ENCODE measurements at regions not wholly inside any gene's neighbourhood (a gene's known extent, or its start where the extent isn't known, plus 50 kb on each side); places are given as distances from the start of the nearest gene placed in this dataset.

DNA sequence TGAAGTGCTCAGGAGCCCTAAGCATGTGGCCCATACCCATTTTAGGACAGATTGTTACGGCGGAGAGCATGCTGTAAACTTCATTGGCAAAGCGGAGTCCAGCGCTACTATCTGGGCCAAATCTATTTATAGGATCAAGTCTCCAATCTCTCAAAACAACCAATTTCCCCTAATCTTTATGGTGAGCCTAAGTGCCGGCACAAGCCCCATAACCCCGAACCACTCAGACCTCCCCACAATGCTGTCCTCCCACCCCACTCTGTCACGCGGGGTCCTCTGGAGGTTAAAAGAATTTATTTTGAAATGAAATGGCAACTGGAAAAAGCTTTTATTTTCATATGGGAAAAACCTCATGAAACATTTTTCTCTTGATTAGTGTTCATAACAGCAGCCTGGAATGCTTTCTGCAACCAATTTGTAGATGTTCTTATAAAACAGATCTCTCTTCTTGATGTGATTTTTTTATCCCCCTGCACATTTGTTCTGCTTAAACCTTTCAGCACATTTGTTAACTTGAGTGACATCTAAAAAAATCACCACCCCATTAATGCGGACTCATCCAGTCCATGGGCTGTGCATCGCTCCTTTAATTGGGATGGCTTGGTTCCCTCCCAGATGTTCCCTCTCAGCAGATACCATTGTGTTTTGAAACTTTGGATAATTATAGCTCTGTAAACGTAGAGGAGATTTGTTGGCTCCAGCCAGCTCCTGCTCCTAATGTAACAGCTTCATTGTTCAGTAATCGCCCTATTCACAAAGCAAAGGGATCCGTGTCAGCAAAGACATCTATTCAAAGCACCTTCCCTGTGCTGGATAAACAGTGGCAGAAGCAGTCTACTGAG lies 323.6 kb downstream of the CD83 start:
- ATAC-seq, result no peak

DNA sequence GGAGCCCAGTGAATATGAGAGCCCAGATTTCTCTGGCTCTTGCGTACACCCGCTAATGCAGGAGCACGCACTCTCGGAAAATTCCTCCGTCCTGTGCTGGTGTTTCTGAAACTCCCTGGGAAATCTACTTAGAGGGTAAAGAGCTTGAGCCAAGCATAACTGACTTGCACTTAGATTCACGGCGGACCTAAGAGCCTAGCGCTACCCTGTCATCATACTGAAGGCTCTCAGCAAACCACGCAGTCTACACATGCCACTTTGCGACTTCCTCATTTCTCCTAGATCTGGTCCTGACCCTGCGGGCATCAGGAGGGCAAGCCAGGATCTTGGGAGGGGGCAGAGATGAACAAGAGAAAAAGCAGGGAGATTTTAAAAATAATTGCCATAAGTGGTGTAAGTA lies 324.7 kb downstream of the CD83 start:
- no peak for ATAC-seq

DNA sequence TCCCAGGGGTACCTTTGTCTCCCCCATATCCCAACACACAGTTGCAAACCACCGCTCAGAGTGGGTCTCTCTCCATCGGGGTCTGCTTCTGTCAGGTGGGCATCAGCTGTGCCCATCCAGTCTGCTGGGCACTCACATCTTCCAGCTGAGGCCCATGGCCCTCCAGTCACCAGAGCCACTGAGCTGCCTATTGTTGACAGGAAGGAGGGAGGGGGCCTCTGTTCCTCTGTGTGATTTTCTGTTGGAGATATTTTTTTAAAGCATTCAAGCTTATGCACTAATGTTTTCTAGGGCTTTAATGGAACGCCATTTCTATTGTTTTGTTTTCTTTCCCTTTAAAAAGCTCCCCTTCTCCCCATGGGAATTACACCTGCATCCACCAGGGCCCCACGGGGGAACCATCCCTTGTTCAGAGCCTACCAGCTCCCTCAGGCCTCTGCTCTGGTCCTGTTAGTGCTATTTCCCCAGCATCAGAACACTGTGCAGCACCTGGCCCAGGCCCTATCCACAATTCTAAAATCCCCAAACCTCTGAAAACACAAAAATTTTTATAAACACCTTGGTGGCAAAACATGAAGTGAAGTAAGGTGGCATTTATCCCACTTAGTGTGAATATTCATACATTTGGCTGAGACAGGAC lies 326.2 kb downstream of the CD83 start:
- no peak for ATAC-seq

DNA sequence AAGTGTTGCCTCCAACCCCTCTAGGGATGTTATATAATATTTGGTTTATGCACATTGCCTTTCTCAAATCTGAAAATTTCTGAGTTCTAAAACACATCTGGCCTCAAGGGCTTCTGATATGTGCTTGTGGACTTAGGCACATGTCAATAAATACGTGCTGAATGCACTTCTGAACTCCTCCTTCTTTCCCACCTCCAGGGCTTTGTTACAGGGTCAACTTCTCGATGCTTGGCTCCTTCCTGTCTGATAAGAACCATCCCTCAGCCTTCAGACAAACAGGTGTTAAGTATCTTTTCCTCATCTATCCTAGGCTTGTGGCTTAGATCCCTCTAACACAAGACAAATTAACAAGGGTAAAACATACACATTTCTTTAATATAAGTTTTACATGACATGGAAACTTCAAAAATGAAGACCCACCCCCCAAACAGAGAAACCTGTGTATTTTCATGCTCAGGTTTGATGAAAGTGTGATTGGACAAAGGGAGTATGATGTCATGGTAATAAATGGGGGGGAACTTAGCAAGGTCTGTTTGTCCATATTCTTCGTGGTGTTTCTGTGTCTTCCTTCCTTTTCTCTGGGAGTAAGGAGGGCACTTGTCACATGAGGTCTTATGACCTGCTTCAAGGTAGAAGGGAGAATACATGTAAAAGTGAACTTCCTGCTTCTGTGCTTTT lies 326.9 kb downstream of the CD83 start:
- no peak for ATAC-seq

DNA sequence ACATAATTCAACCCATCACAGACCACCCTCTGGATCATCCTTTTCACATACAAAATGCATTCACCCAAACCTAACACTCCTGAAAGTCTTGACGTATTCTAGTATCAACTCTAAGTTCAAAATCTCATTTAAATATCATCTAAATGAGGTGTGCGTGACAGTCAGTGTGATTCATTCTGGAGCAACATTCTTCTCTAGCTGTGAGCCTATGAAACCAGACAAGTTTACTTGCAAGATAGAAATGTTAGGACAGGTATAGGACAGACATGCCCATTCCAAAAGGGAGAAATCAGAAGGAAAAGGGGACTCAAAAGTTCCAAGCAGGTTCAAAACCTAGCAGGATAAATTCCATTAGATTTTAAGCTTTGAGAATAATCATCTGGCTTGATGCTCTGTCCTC lies 329.7 kb downstream of the CD83 start:
- ATAC-seq, result peak; percentile 64

DNA sequence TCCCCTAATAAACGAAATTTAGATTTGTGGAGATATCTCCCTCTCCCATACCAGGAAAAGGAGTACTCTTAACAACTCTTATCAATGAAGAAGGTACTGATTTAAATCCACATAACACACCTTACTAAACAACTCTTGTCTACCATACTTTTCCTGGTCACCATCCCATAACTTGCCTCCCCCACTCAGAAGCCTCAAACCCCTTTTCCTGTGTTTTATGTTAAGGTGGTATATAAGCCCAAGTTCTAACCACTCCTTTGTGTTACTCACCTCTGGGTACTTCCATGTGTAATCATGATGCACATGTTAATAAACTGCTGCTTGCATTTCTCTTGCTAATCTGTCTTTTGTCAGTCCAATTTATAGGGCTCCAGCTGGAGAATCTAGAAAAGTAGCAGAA lies 330.7 kb downstream of the CD83 start:
- ATAC-seq, result no peak

DNA sequence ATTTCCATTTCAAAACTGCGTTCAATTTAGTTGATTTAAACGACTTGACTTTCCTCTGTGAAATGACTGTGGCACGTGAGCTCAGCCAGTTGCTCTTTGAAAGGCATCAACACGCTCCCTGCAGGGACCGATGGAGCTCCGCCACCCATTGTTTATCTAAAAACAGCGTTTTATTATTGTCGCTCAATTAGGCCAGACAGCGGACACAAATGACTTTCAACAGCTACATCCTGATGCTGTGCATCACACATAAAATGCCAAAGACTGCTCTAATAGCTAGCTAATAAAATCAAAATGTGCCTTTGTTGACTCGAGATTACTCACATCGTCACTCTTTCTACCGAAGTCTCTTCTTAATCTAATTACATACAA lies 332.5 kb downstream of the CD83 start:
- ATAC-seq, result no peak

DNA sequence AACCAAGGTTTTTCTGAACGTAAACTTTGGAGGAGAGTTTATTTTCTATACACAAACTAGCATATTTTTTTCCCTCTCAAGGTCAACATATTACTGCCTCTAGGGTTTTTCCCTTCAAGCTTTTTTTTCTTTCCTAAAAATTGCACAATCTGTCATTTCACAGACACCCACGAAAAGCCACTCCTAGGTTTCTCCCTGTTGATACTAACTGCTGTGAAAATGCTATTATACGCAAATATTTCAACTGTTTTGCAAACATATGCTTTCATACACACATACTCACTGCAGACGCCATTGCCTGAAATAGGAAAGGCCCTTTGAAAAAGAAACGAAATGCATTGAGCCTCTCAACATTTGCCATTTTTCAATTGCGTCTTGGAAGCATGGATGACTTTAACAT lies 333.0 kb downstream of the CD83 start:
- ATAC-seq, result no peak

DNA sequence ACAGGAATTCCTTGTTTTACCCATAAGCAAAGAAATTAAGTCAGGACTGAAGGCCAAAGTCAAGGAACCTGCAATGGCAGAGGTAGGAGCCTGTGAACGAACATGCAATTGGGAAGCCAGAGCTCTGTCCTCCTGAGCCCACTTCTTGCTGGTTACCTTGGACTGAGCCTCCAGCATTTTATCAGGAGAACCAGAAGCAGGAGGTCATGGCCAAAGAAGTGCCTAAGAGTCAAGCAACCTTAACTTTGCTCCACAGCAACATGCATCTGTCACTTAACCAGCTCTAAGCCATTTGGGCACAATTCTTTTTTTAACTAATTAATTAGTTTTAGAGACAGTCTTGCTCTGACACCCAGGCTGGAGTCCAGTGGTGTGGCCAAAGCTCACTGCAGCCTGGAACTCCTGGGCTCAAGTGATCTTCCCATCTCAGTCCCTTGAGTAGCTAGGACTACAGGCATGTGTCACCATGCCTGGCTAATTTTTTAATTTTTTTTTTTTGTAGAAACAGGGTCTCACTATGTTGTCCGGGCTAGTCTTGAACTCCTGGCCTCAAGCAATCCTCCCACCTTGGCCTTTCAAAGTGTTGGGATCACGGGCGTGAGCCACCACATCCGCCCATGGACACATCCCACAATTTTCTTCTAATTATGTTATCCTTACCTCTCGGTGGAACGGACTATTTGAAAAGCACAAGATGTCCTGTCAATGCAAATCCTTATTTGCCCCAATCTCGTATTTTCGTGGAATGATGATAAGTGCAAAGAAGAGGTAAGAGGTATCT lies 334.2 kb downstream of the CD83 start:
- no peak for ATAC-seq

DNA sequence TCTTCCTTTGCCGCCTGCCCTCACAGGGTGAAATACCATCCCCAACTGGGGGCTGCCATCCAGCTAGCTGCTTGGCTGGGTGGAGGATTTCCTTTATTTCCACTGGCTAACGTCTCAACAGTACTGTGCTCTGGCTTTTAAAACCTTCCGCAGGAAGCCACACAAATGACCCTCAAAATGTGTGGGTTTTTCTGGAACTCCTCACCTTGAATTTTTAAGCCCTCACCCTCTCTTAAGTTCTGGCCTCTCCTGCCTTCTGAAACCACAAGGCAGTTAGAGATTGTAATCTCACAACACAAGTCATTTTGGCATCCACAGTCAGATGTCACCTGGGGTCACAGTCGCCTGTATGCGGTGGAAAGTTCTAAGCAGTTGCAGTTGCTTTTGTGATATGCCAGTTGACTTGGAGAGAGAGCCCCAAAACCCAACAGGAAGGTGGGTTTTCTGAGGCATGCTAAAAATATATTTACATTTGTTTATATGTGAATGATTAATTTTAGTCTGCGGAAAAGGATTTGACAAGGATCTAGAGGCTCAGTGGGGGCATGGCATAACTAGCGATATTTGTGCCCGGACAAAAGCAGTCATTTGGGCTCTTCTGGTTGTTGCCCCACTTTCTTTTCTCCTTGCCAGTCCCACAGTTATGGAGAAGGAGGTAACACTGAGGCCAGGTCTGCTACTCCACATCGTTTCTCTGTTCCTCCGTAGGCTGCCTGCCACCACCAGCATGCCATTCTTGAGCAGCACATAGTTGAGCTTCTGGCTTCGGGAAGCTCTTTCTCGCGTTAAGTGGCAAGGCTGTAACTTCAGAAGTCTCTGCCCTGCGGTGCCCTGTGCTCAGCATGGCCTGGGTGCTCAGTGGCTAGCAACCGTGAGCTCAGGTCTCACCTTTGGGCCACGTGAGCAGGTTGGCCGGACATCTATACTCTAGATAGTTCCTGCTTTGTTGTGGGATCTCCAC lies 335.3 kb downstream of the CD83 start:
- ATAC-seq, result no peak

DNA sequence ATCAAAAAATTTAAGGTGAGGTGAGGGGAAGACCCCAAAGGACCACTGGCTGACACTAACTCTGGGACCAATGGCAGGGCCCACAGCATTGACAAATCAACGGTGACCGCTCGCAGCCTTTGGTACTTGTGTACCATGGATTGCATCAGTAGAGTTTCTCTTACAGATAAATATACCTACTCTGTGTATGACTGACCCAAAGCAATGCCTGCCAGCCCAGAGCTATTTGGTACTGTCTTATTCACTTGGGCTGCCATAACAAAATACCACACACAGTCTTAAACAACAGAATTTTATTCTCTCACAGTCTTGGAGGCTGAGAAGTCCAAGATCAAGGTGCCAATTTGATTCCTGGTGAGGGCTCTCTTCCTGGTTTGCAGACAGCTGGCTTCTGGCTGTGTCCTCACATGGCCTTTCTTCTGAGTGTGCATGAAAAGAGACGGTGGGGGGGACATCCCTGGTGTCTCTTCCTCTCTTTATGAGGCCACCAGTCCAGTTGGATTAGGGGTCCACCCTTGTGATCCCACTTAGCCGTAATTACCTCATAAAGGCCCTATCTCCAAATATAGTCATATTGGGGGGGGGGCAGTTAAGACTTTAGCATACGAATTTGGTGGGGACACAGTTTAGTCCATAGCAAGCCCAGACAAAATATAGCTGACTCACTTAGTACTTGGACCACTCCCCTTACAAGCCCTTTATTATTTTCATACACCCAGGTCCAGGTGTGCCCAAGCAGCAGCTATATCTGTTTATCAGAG lies 336.3 kb downstream of the CD83 start:
- ATAC-seq, result no peak

DNA sequence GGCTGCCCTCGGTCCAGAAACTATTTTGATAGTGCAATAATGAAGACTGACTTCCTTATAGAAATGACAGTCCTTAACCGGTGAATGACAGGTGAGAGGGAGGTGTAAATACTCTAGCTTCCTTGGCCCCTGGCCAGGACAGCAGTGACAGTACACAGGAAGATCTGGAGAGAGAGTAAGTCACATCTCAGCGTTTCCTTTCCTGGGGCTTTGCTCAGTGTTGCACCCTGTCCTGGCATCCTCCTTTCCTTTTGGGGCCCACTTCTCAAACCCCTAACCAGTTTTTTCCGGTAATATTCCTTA lies 336.9 kb downstream of the CD83 start:
- ATAC-seq, result peak; percentile 59

DNA sequence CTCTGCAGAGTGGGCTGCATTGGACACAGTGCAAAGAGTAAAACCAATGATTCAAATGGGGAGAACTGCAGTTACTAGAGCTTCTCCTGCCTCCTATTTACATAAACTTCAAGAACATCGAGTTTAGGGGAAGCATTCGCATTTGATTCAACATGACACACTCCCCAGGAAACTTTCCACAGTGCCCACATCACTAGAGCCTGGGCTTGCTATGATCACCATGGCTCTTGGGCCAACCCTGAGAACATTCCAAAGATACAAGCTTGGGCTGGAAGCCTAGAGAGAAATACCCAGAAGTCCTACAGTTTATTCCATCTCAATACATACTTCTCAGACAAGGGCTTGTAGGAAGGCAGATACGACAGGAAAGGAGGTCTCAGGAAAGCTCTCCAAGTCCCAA lies 337.9 kb downstream of the CD83 start:
- ATAC-seq, result no peak

DNA sequence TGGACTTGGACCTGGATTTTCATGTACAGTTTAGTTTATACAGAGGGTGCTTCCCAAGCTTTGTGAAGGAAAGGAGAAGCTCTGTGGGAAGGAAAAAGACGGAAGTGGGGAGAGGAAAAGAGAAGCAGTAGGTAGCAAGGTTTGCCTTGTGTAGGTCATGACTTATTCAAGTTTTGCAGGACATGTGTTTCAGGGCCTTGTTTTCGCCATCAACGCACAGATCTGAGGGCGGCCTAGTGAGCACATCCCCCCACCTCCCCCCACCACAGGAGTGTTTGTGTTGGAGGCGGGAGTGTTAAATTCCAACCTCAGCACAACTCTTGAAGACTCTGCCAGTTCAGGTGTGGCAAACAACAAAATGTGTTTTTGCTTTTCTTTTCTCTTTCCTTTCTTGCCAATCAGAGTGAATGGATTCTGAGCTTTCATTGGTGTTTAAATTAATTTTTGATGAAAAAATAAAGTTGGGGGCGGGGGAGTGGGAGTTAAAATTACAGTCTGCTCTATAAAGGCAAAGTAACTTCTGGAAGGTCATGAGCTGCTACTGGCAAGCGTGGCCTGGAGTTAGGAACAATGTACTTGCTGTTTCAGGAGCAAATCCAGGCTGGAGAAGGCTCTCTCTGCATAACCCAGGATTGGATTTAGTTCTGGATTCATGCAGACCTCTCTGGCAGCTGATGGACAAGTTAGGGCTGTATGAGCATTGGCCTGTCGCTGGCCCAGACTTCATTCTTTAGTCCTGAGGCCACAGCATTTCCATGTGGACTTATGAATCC lies 338.5 kb downstream of the CD83 start:
- no peak for ATAC-seq

DNA sequence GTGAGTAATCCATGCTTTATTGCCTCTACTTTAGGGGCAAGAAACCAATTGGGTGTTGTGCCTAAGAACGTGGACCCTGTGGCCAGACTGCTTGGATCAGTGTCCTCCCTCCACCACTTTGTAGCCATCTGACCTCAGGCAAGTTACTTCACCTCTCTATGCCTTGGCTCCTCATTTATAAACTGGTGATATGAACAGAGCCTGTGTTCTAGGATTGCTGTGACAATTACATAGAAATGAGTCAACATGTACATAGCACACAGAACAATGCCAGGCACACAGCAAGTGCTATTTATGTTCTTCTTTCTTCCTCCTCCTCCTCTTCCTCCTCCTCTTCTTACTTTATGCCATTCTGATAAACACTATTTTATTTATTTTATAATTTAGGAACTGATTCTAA lies 339.4 kb downstream of the CD83 start:
- peak; percentile 46 for ATAC-seq

DNA sequence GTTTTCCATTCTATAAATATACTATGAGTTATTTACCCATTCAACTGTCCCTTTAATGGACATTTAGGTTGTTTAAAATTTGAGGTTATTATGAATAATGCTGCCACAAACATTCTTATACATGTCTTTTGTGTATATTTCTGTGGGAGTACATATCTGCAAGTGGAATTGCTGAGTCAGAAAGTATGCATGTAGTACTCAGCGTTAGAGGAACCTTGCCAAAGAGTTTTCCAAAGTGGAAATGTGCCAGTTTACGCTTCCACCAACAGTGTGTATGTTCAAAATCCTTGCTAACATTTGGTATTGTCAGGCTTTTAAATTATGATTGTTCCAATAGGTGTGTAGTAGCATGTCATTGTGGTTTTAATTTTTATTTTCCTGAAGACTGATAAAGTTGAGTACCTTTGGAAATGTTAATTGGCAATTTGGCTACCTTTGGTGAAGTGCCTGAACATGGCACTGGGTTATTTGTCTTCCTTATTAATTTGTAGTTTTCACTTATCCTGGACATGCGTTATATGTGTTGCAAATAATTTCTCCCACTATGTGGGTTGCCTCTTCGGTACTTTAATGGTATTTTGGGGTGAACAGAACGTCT lies 341.2 kb downstream of the CD83 start:
- ATAC-seq, result peak; percentile 29

DNA sequence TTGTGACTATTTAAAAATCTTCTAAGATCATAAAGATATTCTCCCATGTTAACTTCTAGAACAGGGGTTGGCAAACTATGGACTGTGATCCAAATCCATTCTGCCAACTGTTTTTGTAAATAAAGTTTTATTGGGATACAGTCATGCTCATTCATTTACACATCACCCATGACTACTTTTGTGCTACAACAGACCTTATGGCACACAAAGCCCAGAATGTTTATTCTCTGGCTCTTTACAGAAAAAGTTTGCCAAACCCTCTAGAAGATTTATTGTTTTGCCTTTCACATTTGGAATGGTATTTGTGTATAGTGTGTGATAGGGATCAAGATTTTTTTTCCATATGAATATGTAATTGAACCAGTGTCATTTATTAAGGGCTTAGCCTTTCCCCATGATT lies 341.7 kb downstream of the CD83 start:
- ATAC-seq, result no peak

DNA sequence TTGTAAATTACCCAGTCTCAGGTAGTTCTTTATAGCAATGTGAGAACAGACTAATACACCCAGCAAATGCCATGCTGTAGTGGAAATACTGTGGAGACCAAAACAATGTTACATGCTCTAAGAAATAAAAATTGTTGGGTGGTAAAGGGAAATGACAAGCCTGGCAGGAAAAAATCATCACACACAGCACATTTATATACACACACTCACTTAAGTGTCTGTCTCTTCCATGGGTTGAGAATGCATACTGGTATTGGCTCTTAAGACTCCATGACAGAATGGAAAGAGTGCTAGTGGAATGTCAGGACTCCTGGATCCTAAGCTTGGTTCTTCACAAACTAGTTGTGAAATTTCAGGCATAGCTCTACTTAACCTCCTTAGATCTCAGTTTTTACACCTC lies 343.0 kb downstream of the CD83 start:
- ATAC-seq, result no peak

DNA sequence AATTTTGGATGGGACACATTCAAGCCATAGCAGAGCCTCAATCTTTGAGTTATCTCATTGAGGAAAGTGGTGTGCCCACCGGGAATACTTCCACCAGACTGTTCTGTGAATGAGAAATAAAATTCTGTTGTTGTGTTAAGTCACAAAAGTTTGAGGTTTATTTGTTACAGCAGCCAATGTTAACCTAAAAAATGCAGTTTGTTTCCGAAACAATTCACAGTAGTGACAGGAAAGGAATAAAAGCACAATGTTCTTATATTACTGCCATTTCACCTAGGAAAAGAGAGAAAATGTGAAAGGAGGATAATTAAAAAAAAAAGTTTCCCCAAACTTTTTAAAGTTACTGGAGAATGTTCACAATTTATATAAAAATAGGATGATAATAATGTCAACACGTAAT lies 344.6 kb downstream of the CD83 start:
- no peak for ATAC-seq

DNA sequence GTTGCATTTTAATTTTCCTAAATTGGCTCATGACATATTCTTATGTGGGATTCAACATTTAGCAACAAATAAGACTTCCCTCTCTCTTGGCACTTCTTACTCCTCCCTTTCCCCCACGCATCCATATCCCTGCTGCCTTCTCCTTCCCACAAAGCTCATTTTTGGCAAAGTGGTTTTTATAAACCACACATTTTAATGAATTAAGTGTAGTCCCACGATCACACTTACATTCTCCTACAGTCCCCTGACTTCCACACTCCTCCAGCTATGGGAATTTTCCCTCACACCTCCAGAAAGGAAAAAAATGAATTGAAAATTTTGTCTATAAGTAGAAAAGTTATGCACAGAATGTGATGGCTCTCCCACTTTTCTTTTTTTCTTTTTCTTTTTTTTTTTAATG lies 345.0 kb downstream of the CD83 start:
- ATAC-seq, result no peak

All from esophagus mucosa (tissue), 1 donor.